NCI-H2081 treated with DMSO at 0.1 percent for 48 hours (cell line): ENCODE measurements at regions not wholly inside any gene's neighbourhood (a gene's known extent, or its start where the extent isn't known, plus 50 kb on each side); places are given as distances from the start of the nearest gene placed in this dataset.

Experiments used
- DNase-seq: peaks from one replicate; lab custom pipeline; 2025; lab: John Stamatoyannopoulos, UW

DNA sequence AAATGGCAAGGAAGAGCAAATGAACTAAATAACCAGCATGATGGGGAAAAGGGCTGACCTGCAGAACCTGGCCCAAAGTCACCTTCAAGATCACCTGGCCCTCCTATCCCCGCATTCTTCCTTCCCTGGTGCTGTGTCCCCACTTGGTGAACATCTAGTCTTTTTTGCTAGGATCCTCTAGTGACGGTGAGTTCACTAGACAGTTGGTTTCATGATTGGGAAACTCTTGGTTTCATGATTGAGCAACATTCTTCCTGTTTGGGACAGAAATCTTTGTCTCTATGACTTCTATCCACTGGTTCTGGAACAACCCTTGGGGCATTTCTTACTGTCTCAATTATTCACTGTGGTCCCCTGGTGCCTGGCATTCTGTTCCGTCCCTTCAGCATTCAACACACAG lies 50.2 kb upstream of the DAB2IP start:
- DNase-seq, result no peak
